Uterus (tissue), 3 donors: ENCODE measurements at regions not wholly inside any gene's neighbourhood (a gene's known extent, or its start where the extent isn't known, plus 50 kb on each side); places are given as distances from the start of the nearest gene placed in this dataset.

Experiments used
- DNase-seq, 2 donors: peaks; one replicate each; pipeline ENCODE4 v3.0.0-alpha.2; 2019 to 2020
- H3K27ac ChIP-seq, 2 donors: fragments of 200-600 bp; sonication (generic); 1 replicate in 1 of 2; 2 replicates in 1 of 2; pipeline ENCODE4 v1.5.1; 2016 to 2018
- H3K27me3 ChIP-seq, 2 donors: fragments of 200-600 bp; sonication (generic); one replicate each; pipeline ENCODE4 v1.5.1; 2018 to 2019; ENCODE audit warnings: control low read depth in 1 of 2
- H3K36me3 ChIP-seq, 2 donors: fragments of 200-600 bp; sonication (generic); one replicate each; pipeline ENCODE4 v1.5.1; 2019; ENCODE audit warnings: control low read depth in 1 of 2
- H3K4me1 ChIP-seq, 2 donors: fragments of 200-600 bp; sonication (generic); one replicate each; pipeline ENCODE4 v1.5.1; 2018 to 2019; ENCODE audit warnings: control low read depth in 1 of 2
- H3K4me3 ChIP-seq, 2 donors: fragments of 200-600 bp; sonication (generic); 1 replicate in 1 of 2; 2 replicates in 1 of 2; pipeline ENCODE4 v1.5.1; 2018 to 2019; ENCODE audit warnings: mild to moderate bottlenecking in 1 of 2
- H3K9me3 ChIP-seq, 2 donors: fragments of 200-600 bp; sonication (generic); one replicate each; pipeline ENCODE4 v1.5.1; 2019; ENCODE audit warnings: control low read depth in 1 of 2
- CTCF ChIP-seq, 4 experiments: fragments of 200-600 bp in 2 of 4; fragments of 450-650 bp in 2 of 4; sonication (generic) in 2 of 4; IDR thresholded peaks; one replicate each; pipeline ENCODE4 v1.5.1; 2016 to 2019; ENCODE audit warnings: antibody characterized with exemption in 4 of 4, mild to moderate bottlenecking in 2 of 4, moderate library complexity in 1 of 4
- POLR2A ChIP-seq, 2 donors: fragments of 450-650 bp; IDR thresholded peaks; one replicate each; pipeline ENCODE4 v1.6.1; 2016; ENCODE audit warnings: antibody characterized with exemption in 2 of 2, mild to moderate bottlenecking in 1 of 2, moderate library complexity in 1 of 2
- intact Hi-C: fragments of 100-400 bp; cut with DNase I; formaldehyde crosslinking; loops from one replicate; pipeline ENCODE4 v1.15.1; 2023; ENCODE audit warnings: low total_unique reads
- donor health status: DM: yes; HTN: yes; CAD: no.

- DNase-seq, result no peak
- Histone ChIP-seq H3K9me3 (no peaks in the 10 kb centered on the region), H3K36me3 (no peaks in the 10 kb centered on the region), H3K4me1 (no peaks in the 10 kb centered on the region), H3K27ac (no peak overlapping the region), H3K27me3 (no peaks in the 10 kb centered on the region), H3K4me3 (no peak overlapping the region)
- no peak for TF ChIP-seq CTCF (IDR thresholded peaks at IDR 0.05)
- TF ChIP-seq POLR2A (IDR thresholded peaks at IDR 0.05), result no peak
- intact Hi-C loops, result no loop called here
Measured at GRCh38 chr11:19648321-19648720, 64.3 kb upstream of the NAV2 start.

DNA sequence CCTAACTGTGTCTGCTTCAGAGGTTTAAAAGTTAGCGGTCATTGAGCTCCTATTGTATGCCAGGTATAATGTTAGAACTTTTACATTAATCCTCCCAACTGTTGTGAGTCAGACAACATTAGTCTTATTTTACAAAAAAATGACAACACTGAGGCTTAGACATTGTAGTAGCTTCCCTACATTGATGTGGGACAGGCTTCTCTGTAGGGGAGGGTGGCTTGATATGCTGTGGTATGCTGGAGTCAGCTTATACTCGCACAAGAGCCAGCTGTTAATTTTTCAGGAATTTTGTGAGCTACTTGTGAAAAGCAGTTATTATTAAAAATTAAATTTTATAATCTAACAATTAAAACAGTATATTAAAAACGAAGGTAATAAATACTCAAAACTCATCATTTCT is 64.8 kb upstream of the NAV2 start:
- no peak overlapping the region for H3K27ac ChIP-seq
- no peak for TF ChIP-seq CTCF (IDR thresholded peaks at IDR 0.05)
- TF ChIP-seq POLR2A (IDR thresholded peaks at IDR 0.05), result no peak
- intact Hi-C loops, result no loop called here

GRCh38 chr11:19646921-19647320 is 65.7 kb upstream of the NAV2 start:
- intact Hi-C loops, result no loop called here
- Histone ChIP-seq H3K9me3 (no peaks in the 10 kb centered on the region), H3K4me3 (no peak overlapping the region), H3K27me3 (no peaks in the 10 kb centered on the region), H3K27ac (no peak overlapping the region), H3K36me3 (no peaks in the 10 kb centered on the region), H3K4me1 (peaks cover 0 to 6% of the 10 kb centered on the region in 2 donors)
- TF ChIP-seq CTCF (IDR thresholded peaks at IDR 0.05), result no peak
- TF ChIP-seq POLR2A (IDR thresholded peaks at IDR 0.05), result no peak
- no peak for DNase-seq

More for the DNA sequence above, 64.8 kb upstream of the NAV2 start:
- Histone ChIP-seq H3K4me3 (no peak overlapping the region), H3K27me3 (no peaks in the 10 kb centered on the region), H3K36me3 (no peaks in the 10 kb centered on the region), H3K4me1 (no peaks in the 10 kb centered on the region), H3K9me3 (no peaks in the 10 kb centered on the region)
- DNase-seq, result no peak

DNA sequence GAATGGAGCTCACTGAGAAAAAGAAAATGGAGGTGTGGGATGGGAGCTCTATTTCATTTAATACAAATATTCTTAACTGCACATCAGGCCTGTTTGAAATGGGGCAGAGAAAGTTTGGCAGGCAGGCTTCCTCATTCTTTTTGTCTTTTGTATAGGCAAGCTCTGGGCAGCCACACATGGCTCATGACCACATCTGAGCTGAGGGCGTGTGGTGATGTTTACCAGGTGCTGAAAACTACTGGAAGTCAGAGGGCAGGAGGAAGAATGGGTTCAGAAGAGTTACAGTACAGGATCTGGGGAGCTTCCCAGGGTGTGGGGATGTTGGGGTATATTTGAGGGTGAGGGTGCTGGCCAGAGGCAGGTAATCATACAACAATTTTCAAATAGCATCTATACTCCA is 66.3 kb upstream of the NAV2 start:
- intact Hi-C loops, result no loop called here
- H3K27ac ChIP-seq, result no peak overlapping the region

GRCh38 chr11:19644316-19644715 is 68.3 kb upstream of the NAV2 start:
- DNase-seq, result no peak
- peaks cover 0 to 6% of the 10 kb centered on the region in 2 donors for H3K4me1 ChIP-seq
- H3K9me3 ChIP-seq, result no peaks in the 10 kb centered on the region
- TF ChIP-seq POLR2A (IDR thresholded peaks at IDR 0.05), result no peak
- TF ChIP-seq CTCF (IDR thresholded peaks at IDR 0.05), result no peak
- intact Hi-C loops, result no loop called here
- H3K36me3 ChIP-seq, result no peaks in the 10 kb centered on the region
- no peak overlapping the region for H3K4me3 ChIP-seq
- no peak overlapping the region for H3K27ac ChIP-seq
- no peaks in the 10 kb centered on the region for H3K27me3 ChIP-seq

More for the DNA sequence above, 66.3 kb upstream of the NAV2 start:
- H3K4me3 ChIP-seq, result no peak overlapping the region
- H3K4me1 ChIP-seq, result peaks cover 0 to 6% of the 10 kb centered on the region in 2 donors
- no peak for DNase-seq
- H3K36me3 ChIP-seq, result no peaks in the 10 kb centered on the region
- no peaks in the 10 kb centered on the region for H3K9me3 ChIP-seq
- no peaks in the 10 kb centered on the region for H3K27me3 ChIP-seq
- TF ChIP-seq CTCF (IDR thresholded peaks at IDR 0.05) (no peak), POLR2A (IDR thresholded peaks at IDR 0.05) (no peak)
